SHP77 (cell line): ENCODE measurements at regions not wholly inside any gene's neighbourhood (a gene's known extent, or its start where the extent isn't known, plus 50 kb on each side); places are given as distances from the start of the nearest gene placed in this dataset.

ENCODE experiments used
- DNase-seq, 2 experiments: peaks; one replicate each; lab custom pipeline; 2025; lab: John Stamatoyannopoulos, UW

DNA sequence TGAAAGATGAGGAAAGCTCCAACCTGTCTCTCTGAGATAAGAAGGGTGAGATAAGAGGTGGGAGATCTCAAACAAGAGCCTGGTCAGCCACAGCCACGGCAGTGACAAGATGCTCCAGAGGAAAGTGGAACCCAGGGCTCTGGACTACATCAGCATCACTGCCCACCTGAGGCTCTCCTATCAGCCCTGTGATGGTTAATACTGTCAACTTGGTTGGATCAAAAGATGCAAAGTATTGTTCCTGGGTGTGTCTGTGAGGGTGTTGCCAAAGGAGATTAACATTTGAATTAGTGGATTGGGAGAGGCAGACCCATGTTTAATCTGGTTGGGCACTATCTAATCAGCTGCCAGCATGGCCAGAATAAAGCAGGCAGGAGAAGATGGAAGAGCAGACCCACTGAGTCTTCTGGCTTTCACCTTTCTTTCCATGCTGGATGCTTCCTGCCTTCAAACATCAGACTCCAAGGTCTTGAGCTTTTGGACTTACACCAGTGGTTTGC, 476.6 kb upstream of the NBEA start:
- no peak for DNase-seq

DNA sequence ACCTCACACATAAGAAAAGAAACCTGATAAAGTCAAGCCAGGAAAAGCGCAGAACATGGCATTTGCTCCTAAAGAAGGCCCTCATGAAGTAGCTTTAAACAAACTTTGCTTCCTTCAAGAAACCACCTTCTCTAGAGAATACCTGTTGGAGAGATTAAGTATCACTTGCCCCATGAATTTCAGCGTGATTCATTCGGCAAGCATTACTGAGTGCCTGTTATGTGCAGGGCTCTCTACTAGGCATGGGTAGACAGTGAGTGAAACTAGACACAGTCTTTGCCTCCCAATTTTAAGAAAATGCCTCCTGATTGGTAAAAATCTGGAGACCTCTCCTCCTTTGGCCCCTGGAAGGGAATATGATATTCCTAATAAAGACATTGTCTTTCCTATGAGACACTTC, 475.8 kb upstream of the NBEA start:
- DNase-seq, result no peak

DNA sequence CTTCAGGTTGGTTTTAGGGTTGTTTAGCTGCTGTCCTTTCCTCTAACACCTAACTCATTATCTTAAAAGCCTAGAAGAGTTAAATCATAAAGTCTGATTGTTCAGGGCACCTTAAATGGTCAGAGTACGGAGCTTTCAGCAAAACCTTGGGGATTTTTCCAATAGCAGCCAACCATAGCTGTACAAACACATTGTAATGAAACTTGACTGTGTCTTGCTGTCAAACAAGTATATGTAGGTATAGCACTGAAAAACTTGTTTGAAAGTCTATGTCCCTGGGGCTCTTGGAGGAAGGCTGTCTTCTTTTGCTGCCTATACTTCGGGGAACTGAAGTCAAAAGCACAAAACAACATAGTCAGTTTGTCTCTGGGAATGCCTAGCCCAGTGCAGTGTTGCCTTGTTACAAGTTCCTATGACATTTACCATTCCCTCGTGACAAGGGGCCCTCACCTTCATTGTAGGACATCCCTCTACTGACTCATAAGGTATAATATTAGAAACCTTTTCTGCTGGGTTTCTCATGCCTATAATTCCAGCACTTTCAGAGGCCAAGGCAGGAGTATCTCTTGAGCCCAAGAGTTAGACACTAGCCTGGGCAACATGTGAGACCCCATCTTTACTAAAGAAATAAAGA, 474.5 kb upstream of the NBEA start:
- no peak for DNase-seq

DNA sequence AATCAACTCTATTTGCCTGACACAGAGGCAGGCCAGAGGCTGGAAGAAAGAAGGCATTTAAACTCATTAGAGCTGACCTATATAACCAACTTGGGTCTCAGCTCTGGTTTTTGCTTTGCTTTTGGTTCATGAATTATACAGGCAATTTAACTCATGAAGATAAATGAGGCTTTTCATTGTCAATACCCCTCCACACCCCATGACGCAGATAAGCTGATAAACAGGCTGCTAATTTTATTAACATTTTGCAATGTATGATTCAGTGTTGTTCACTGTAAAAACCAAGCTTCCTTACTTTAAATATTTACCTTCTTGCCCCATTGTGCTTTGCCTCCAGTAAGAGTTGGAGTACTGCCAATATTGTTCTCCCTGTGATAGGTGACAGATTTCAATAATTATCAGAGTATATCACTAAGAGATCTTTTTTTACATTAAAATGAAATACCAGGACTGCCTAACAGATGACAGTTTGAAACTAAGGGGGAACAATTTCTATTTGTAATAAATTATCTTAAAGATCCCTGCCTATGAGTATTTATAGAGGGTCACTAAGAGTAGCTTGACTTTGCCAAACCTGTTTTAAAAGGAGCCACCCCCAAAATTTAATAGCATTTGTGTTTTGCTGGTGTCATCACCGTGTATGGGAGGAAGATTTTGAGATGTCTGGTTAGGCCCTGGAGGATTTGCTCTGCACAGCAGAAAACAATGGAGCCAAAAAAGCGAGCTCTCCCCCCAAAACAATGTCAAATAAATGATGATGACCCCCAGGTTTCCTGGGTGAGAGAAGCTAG, 472.7 kb upstream of the NBEA start:
- DNase-seq, result peak; percentile 44 to 53

DNA sequence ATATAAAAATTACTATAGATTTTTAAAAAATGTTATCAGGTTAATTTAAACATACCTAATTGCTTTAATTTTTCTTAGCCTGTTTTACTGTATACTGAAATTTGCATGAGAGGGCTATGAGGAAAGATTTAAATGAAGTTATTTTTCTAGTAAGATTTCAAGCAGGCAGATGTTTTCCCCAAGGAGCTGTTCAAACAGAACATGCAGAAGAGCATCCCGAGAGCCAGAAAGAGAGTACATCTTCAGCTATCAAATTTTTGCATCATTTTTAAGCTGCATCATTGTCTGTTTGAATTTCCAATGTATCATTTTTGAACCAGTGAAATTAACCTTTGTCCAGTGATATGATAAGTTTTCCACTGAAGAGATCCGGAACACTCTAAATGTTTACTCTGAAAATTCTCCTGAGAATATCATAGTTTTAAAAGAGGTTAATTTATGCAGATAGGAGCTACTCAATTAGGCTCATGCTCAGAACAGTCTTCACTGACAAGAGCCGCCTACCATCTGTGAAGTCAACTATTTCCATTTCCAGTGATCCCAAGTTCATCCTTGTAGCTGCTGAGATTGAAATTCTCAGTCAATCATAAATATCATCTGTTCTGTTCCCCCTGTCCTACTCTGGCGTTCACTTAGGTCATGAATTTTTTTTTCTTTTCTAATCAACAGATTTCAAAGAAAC, 467.7 kb upstream of the NBEA start:
- no peak for DNase-seq

DNA sequence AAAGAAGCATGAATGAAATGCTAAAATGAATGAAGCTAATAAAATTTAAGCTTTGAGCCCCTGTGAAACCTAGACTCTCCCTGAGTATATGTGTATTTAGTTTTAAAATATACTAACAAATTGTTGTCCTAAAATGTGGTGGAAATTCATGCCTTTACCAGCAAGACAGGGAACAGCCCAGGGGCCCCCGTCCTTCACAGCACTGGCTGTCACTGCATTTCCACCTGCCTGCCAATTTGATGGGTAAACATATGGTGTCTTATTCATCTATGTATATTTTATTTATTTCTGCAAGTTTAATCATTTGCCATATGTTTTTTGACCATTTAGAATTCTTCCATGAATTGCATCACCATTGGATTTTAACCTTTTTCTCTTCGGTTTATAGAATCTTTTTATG, 463.7 kb upstream of the NBEA start:
- DNase-seq, result no peak

DNA sequence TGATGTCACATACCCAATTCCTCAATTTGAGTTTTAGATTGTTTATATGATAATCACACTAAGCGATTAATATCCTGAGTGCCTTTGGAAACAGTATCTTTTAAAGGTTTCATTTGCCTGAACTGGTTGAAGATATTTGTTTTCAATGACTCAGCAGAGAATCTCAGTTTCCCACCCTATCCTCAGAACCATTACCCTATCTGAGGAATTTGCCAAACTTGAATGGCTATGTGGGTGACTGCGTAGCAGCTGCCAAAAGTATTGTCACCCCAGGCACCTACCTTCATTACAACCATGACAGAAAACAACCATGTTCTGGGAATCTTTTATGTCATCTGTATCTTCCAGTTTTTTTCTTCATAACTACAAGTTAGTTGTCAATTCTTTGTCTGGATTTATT, 440.1 kb upstream of the NBEA start:
- no peak for DNase-seq

DNA sequence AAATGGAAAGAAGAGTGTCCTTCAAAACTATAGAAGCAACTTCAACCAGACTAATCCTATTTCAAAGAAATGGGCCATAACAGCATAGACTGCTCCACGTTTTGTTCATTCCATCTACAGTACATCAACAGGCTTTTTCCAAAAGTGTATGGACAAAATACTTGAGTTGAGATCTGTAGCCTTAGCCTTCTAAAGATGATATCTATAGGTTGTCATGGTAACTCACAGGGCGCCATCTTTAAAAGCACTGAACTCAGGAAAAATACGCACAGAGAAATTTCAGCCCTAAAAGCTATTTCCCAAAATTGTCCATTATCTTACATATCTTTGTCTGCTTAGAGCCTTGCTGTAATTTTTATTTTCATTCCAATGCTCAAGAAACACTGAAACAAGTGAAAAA, 439.4 kb upstream of the NBEA start:
- DNase-seq, result no peak

DNA sequence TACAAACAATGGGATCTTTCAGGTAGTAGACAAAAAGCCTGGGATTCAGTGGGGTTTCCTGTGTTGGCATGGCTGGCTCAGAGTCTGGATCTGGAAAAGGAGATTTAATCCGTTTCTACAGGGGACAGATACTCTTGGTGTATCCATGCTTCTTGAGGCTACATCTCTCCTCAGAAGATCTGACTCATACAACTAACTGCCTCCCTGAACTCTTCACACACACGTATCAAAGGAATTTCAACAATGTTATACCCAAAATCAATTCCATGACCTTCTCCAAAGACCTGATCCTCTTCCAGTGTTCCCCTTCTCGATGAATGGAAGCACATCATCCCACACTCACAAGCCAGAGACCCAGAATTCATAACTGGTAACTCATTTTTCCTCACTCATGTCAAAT, 435.3 kb upstream of the NBEA start:
- DNase-seq, result no peak

DNA sequence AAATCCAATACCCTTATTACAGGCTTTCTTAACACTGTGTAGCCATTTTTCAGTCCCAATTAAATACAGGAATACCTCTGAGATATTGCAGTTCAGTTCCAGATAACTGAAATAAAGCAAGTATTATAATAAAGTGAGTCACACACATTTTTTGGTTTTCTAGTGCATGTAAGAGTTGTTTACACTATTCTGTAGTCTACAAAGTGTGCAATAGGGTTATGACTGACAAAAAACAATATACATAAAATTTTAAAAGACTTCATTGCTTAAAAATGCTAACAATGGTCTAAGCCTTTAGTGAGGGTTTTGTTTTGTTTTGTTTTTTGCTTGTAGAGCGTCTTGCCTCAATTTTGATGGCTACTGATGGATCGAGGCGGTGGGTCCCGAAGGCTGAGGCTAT, 434.4 kb upstream of the NBEA start:
- no peak for DNase-seq

DNA sequence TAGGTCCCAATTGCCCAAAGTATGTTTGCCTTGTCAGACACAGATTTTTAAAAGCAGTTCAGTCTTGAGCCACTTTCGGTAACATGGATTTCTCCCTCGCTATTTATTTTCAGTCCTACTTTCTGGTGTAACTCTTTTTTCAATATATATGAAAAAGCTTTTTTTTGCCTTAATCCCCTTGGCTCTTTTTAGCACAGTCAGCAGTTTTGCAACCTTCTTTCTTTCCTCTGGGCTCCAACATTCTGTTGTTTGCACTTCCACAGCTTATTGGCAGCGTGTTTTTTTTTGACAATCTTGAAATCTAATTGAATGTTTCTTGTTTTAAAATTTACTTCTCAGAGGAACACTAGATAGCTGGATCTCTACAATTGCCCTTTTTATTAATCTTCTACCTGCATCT, 429.3 kb upstream of the NBEA start:
- no peak for DNase-seq

DNA sequence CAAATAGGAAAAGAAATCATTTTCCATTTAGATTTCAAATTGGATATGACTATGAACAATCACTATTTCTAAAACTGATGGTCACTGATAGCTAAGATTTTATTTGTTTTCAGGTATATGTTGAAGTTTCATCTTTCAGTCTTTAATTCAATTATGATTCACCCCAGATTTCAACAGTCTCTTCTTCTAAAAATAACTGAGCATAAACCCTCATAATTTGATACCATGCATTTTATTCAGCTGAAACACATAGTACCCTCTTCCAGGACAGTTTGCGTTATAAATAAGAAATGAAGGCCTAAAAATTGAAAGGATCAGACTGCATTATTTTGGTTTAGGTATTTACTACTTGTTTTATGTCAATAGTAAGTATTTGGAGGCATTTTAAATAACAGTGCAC, 428.5 kb upstream of the NBEA start:
- no peak for DNase-seq

DNA sequence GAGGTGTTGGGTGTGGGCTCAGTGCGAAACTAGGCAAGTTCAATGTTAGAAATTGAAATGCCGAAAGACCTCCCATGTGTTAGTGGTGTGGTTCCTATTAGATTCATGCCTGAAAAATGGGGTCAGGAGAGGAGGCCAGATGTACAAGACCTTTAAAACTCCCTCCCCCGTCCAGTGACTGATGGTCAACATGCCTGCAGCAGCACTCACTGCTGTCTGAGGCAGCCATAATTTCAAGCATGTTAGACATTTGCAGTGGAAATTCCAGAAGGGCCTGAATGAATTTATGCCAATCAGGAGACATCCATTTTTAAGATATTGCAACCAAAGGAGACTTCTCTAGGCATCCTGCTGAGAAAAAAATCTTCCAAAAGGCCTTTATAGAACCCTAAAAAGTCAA, 426.9 kb upstream of the NBEA start:
- no peak for DNase-seq

DNA sequence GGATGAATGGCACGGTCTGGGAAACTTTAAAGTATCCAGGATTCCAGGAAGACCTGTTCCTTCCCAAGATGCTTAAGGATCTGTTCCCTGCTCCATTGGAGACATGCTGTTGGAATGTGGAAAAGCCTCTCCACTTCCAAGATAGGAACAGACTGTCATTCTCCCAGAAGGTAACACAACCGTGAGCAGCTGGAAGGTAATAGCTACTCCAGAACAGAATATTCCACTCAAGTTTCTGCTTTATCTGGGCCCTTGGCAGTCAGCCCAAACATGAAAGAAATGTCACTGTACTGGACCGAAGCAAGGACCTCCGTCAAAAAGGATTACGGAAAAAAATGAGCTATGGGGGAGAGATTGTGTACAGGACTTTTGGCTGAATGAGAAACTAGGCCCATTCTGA, 420.9 kb upstream of the NBEA start:
- DNase-seq, result no peak

DNA sequence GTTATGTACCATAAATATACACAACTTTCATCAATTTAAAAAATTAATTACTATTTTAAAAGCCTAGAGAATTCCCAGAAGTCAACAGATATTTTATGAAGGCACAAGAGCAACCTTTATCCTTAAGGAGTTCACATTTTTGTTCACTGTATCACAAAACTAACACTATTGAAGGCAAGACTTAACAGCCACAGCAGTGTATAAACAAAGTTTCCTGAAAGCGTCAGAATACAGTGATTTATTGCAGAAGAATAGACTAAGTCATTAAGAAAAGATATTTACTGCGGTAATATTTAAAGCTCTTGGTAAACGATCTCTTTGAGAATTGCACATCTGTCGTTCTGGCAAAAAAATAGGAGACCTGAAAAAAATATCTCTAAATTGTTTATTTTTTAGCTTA, 419.3 kb upstream of the NBEA start:
- DNase-seq, result no peak

DNA sequence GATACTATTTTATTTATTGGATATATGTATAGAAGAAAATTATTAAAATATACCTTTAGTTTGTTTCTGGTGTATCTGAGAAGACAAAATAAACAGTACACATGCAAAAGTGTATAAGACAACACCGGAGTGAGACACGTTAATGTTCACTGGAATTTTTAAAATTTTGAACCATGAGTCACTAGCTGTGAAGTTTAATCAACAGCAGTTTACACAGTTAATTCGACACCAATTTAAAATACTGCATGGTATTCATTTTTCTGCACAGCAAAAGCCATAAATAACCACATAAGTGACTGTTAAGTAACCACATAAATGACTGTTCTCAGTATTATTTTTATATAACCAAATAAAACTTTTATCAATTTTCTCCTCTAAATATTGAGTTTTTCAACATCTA, 418.7 kb upstream of the NBEA start:
- DNase-seq, result no peak

DNA sequence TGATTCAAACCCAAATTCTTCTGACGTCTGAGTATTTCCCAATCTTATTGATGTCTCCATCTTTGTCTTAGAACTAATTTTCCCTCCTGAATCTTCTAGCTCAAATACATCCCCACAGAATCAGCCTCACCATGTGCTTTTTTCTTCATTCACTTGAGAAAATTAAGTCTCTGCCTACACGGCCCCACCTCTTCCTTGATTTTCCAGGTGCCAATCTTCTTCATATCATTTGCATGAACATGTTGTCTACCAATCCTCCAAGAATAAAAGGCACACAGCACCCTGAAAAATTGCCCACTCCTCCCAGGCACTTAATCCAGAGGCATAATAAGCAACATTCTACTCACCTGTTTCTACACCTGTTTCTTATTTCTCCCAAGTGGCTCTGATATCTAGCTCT, 408.1 kb upstream of the NBEA start:
- no peak for DNase-seq

DNA sequence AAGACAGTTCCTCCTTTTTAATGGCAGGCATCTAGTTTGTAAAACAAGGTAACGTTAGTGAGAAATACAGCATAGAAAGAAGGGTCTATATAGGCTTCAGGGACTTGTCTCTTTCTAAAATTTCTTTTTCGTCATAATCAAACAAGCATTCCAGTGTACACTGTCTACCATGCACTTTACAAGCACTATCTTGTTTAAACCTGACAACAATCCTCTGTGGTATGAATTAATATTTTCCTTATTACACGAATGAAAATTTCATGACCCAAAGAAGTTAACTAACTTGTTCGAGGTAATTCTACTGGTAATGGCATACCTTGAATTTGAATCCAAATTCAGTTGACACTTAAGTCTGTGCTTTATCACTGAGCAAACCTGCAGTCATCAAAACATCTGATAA, 399.7 kb upstream of the NBEA start:
- DNase-seq, result no peak

DNA sequence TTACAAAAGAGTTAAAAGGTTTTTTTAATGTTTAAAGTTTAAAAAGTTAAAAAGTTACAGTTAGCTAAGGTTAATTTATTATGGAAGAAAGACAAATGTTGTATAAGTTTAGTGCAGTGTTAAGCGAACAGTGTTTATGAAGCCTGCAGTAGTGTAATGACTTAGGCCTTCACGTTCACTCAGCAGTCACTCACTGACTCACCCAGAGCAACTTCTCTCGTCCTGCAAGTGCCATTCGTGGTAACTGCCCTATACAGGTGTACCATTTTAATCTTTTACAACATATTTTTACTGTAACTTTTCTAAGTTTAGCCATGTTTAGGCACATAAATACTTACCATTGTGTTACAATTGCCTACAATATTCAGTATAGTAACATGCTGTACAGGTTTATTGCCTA, 398.2 kb upstream of the NBEA start:
- DNase-seq, result no peak

DNA sequence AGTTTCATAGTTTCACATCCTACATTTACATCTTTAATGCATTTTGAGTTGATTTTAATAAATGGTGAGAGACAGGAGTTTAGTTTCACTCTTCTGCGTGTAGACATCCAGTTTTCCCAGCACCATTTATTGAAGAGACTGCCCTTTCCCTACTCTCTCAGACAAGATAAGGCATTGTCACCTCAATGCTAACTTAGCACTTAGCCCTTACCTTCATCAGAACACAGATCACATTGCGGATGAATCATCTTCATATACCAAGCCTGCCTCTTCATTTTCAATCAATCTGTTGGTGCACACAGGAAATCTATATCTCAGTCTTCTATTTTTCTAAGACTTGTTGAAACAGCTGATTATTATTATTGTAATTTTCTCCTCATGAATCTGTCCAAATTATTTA, 396.6 kb upstream of the NBEA start:
- no peak for DNase-seq

DNA sequence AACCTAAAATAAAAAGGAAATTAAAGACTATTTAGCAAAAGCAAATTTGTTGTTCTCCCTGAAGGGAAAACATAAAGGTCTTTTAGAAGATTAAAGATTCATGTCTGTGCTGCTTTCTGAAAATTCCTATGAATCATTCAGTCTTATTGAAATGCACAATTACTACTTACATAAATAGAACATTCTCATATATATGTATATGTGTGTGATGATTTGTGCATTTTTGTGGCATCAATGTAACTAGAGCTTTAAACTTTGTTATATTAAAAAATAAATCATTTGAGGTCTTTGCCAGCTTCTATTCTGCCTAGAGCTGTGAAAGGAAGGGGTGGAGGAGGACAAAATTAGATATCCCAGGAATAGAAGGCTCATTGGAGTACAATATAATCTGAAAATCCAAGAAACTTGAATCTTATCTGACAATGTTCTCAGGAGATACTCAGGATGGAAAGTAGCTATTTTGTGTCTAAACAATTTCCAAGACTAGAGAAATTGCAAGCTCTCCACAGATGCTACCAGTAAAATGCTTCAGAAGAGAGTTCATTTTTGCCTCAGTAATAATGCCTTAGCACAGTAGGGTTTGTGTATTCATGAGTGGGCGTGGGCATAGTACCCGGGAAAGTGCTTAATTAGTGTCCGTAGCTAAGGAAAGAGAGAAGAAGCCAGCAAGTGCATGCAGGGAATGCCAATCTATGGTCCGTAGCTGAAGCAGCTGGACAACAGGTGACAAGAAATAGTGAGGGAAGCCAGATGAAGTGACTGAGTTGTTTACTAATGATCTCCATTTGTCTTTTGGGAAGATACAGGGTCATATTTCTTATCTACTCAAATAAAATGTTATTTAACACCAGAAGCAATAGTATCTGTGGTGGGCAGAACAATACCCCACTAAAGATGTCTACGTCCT, 395.5 kb upstream of the NBEA start:
- no peak for DNase-seq

DNA sequence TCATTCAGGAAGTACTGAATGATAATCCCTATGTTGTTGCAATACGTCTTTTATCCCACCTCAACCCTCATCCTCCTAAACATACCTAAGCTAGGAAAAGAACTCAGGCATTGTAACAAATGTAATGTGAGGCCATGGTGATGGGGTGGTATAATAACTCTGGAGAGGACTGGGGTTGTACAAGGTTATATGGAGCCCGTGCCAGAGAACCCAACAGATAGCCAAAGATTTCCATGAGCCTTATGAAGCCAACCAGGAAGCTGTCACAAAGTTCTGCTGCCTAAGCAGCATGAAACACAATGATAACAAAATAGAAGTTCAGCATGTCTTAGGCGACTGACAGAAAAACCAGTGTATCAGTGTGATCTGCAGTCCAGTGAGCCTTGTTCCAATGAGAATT, 394.1 kb upstream of the NBEA start:
- no peak for DNase-seq
